NCI-H2171 treated with DMSO at 0.1 percent for 48 hours (cell line): ENCODE measurements at regions not wholly inside any gene's neighbourhood (a gene's known extent, or its start where the extent isn't known, plus 50 kb on each side); places are given as distances from the start of the nearest gene placed in this dataset.

Experiments used
- DNase-seq: peaks from one replicate; lab custom pipeline; 2025; lab: John Stamatoyannopoulos, UW

- DNase-seq = no peak
Measured at GRCh38 chr21:38930853-38931252, 125.1 kb downstream of the ETS2 start.

GRCh38 chr21:38930066-38930465 is 124.3 kb downstream of the ETS2 start:
- no peak for DNase-seq

- DNase-seq = no peak
Measured at GRCh38 chr21:38929652-38930051, 123.9 kb downstream of the ETS2 start.

- DNase-seq = no peak
Measured at GRCh38 chr21:38929142-38929541, 123.4 kb downstream of the ETS2 start.

GRCh38 chr21:38927776-38928175 is 122.0 kb downstream of the ETS2 start:
- no peak for DNase-seq

GRCh38 chr21:38925923-38926322 is 120.2 kb downstream of the ETS2 start:
- no peak for DNase-seq

GRCh38 chr21:38925478-38925877 is 119.7 kb downstream of the ETS2 start:
- DNase-seq = no peak

GRCh38 chr21:38924954-38925353 is 119.2 kb downstream of the ETS2 start:
- no peak for DNase-seq

- DNase-seq = no peak
Measured at GRCh38 chr21:38923429-38923828, 117.7 kb downstream of the ETS2 start.

- DNase-seq = no peak
Measured at GRCh38 chr21:38922474-38923235, 116.9 kb downstream of the ETS2 start.

- no peak for DNase-seq
Measured at GRCh38 chr21:38921511-38922251, 116.0 kb downstream of the ETS2 start.

GRCh38 chr21:38920631-38921398 is 115.1 kb downstream of the ETS2 start:
- DNase-seq = no peak

GRCh38 chr21:38918607-38919346 is 113.0 kb downstream of the ETS2 start:
- no peak for DNase-seq

GRCh38 chr21:38917043-38917774 is 111.5 kb downstream of the ETS2 start:
- peak; percentile 53 for DNase-seq

- no peak for DNase-seq
Measured at GRCh38 chr21:38916214-38916964, 110.7 kb downstream of the ETS2 start.

- DNase-seq = no peak
Measured at GRCh38 chr21:38915546-38915945, 109.8 kb downstream of the ETS2 start.

- no peak for DNase-seq
Measured at GRCh38 chr21:38914528-38915293, 109.0 kb downstream of the ETS2 start.

- no peak for DNase-seq
Measured at GRCh38 chr21:38913893-38914527, 108.3 kb downstream of the ETS2 start.
